ENCODE measurements at regions not wholly inside any gene's neighbourhood (a gene's known extent, or its start where the extent isn't known, plus 50 kb on each side); places are given as distances from the start of the nearest gene placed in this dataset.

DNA sequence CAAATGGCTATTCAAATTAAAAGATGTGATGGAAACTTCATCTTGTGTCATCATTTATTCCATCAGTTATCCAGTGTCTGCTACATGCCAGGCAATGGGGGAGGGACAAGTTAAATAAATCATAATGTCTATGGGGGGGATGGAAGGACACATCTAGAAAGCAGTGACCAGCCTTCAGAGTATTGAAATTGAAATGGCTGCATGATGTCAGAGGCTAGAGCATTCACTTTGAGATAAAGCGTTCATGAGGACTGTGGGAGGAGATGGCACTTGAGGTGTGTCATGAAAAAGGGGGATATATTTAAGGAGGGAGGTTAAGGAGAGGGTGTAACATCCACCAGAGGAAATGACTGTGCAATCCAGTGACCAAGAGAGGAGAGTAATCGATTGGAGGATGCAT is 50.6 kb downstream of the SLIT2 start:
- no peak overlapping the region for H3K4me3 ChIP-seq (ENCODE audit: low read depth, low read length)
- DNase-seq (ENCODE audit: low read depth), result no peak
- TF ChIP-seq MYC (IDR thresholded peaks at IDR 0.05; ENCODE audit: low read depth, low read length), result no peak
- TF ChIP-seq POLR2A (IDR thresholded peaks at IDR 0.05; ENCODE audit: extremely low read depth, insufficient read length), result no peak
- no peak for TF ChIP-seq CTCF (IDR thresholded peaks at IDR 0.05; ENCODE audit: low read depth, low read length)
- TF ChIP-seq, protein P1, sequence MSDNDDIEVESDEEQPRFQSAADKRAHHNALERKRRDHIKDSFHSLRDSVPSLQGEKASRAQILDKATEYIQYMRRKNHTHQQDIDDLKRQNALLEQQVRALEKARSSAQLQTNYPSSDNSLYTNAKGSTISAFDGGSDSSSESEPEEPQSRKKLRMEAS (IDR thresholded peaks at IDR 0.05; ENCODE audit: low read depth, low read length), result no peak

GRCh38 chr4:20305976-20306375 is 54.3 kb downstream of the SLIT2 start:
- peak; percentile 25 for DNase-seq (ENCODE audit: low read depth)
- TF ChIP-seq MYC (IDR thresholded peaks at IDR 0.05; ENCODE audit: low read depth, low read length) (no peak), POLR2A (IDR thresholded peaks at IDR 0.05; ENCODE audit: extremely low read depth, insufficient read length) (no peak), CTCF (IDR thresholded peaks at IDR 0.05; ENCODE audit: low read depth, low read length) (no peak)
- TF ChIP-seq, protein P1 (IDR thresholded peaks at IDR 0.05; ENCODE audit: low read depth, low read length), result no peak
- no peak overlapping the region for H3K4me3 ChIP-seq (ENCODE audit: low read depth, low read length)

DNA sequence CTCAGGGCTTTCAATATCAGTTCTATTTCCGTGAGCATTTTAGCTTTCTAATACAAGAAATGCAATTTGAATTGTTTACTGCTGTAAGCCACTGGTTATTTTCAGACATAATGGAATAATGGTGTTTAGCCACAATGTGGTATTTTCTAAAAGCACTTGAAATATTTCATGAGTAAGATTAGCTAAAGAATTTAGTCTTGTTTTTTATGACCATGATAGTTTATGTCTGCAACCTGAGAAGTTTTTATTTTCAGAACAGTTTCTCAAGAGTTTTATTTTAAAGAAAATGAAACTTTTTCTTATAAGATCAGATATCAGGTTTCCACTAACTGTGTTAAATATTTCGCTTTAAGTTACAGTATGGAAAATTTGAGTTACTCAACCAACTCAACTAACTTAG is 60.2 kb downstream of the SLIT2 start:
- H3K4me3 ChIP-seq (ENCODE audit: low read depth, low read length), result no peak overlapping the region
- no peak for DNase-seq (ENCODE audit: low read depth)
- TF ChIP-seq MYC (IDR thresholded peaks at IDR 0.05; ENCODE audit: low read depth, low read length), result no peak

GRCh38 chr4:20313237-20314030 is 61.7 kb downstream of the SLIT2 start:
- TF ChIP-seq CTCF (IDR thresholded peaks at IDR 0.05; ENCODE audit: low read depth, low read length), result peak; percentile 19
- no peak for TF ChIP-seq POLR2A (IDR thresholded peaks at IDR 0.05; ENCODE audit: extremely low read depth, insufficient read length)
- TF ChIP-seq, protein P1 (IDR thresholded peaks at IDR 0.05; ENCODE audit: low read depth, low read length), result peak; percentile 17; the same call in 1 of the 2 replicates
- no peak for TF ChIP-seq MYC (IDR thresholded peaks at IDR 0.05; ENCODE audit: low read depth, low read length)
- no peak overlapping the region for H3K4me3 ChIP-seq (ENCODE audit: low read depth, low read length)
- peak; percentile 12 for DNase-seq (ENCODE audit: low read depth)

DNA sequence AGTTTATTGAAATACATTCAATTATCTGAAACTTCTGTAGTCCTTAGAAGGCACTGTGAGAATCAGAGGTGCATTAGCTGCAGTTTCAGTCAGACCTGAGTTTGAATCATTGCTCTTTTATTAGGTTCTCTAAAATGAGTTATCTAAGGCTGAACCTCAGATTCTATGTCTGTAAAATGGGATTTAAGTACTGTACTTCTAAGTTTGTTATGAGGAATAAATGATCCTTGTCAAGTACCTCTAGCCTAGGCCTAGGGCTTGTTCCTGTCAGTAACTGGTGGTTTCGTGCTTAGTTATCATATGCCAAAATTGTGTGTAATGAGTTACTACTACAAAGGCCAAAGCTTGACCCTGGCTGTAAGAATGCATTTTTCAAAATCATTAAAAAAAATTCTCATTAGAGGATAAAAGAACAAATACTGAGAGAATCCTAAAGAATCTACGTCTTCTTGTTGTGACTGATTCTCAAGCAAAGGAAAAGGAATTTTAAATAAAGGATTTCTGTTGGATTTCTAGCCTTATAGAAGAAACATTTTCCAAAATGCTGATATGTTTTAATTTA is 65.8 kb downstream of the SLIT2 start:
- no peak overlapping the region for H3K4me3 ChIP-seq (ENCODE audit: low read depth, low read length)
- DNase-seq (ENCODE audit: low read depth), result no peak
- no peak for TF ChIP-seq MYC (IDR thresholded peaks at IDR 0.05; ENCODE audit: low read depth, low read length)
- no peak for TF ChIP-seq CTCF (IDR thresholded peaks at IDR 0.05; ENCODE audit: low read depth, low read length)
- no peak for TF ChIP-seq POLR2A (IDR thresholded peaks at IDR 0.05; ENCODE audit: extremely low read depth, insufficient read length)
- TF ChIP-seq, protein P1 (IDR thresholded peaks at IDR 0.05; ENCODE audit: low read depth, low read length), result no peak

DNA sequence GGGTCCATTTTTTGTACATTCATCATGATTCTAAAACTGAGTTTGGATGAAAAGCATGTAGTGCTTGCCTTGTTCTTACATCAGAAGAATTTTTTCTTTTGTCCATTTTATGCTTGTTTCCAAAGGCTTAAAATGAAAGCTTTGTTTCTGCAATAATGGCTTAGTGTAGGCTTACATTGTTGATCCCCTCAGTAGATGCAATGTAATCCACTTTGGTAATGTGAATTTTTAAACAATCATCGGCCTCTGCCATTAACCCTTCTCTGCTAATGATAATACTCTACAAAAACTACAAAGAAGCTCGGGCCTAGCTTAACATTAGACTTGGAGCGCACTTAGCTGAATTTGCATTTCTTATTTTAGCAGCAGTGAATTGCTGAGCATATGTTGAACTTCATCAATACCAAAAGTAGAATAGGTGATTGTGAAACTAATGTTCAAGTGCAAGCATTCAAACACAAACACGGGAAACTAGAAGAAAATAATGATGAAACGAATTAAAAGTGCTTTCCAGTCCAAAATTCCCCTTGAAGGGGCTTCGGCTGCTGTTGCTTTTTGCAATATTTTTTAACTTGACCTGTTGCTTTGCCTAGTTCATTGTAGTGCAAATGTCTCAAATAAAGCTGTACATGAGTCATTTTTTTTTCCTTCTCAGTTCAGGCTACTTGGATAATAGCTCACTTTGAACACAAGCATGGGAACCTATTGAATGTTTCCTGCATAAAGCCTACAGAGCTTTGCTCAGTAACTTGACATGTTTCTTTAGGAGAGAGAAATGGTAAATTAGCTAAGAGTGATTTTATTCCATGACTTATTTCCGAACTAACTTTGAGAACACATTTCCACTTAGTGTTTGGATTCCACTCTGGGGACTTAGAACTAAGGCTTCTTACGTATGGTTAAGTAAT is 66.5 kb downstream of the SLIT2 start:
- no peak overlapping the region for H3K4me3 ChIP-seq (ENCODE audit: low read depth, low read length)
- TF ChIP-seq, protein P1 (IDR thresholded peaks at IDR 0.05; ENCODE audit: low read depth, low read length), result no peak
- no peak for TF ChIP-seq MYC (IDR thresholded peaks at IDR 0.05; ENCODE audit: low read depth, low read length)
- TF ChIP-seq CTCF (IDR thresholded peaks at IDR 0.05; ENCODE audit: low read depth, low read length), result no peak
- no peak for TF ChIP-seq POLR2A (IDR thresholded peaks at IDR 0.05; ENCODE audit: extremely low read depth, insufficient read length)
- no peak for DNase-seq (ENCODE audit: low read depth)
